ENCODE measurements at regions not wholly inside any gene's neighbourhood (a gene's known extent, or its start where the extent isn't known, plus 50 kb on each side); places are given as distances from the start of the nearest gene placed in this dataset.

- TF ChIP-seq CTCF (IDR thresholded peaks at IDR 0.05): no peak
- no peak for TF ChIP-seq ZFX (IDR thresholded peaks at IDR 0.05; ENCODE audit: borderline replicate concordance)
These were observed 81.9 kb upstream of the TMLHE start for GRCh38 chrX:155694649-155695048.
